HCT116 (cell line): ENCODE measurements at regions not wholly inside any gene's neighbourhood (a gene's known extent, or its start where the extent isn't known, plus 50 kb on each side); places are given as distances from the start of the nearest gene placed in this dataset.

Experiments
- ATAC-seq: fragments of 200-7000 bp; cut with Tn5 transposase; 2 replicates; pipeline ENCODE4 v1.9.1; 2020; ENCODE audit warnings: mild to moderate bottlenecking, moderate library complexity
- BruUV-seq: library from RNA; stranded (reverse); fragments of 400-500 nt; replicated peaks from 2 replicates; lab custom pipeline; 2021; lab: Mats Ljungman, UMichigan
- CTCF ChIA-PET: fragments of 300-600 bp; sonication (Branson Sonifier 250); formaldehyde crosslinking; loops from one replicate; lab custom pipeline; 2021; ENCODE audit warnings: antibody characterized with exemption; lab: Charles Lee
- POLR2A ChIA-PET: fragments of 300-600, 350-600 bp; sonication (Branson Sonifier 250); formaldehyde crosslinking; loops from one replicate; lab custom pipeline; 2021; ENCODE audit warnings: antibody characterized with exemption; lab: Charles Lee
- RAD21 ChIA-PET, 2 experiments: fragments of 300-600 bp; sonication (Branson Sonifier 250); formaldehyde crosslinking; loops; one replicate each; lab custom pipeline; 2023; ENCODE audit warnings: low total read pairs in 2 of 2; ENCODE audit not compliant: uncharacterized antibody in 2 of 2, unreplicated experiment in 2 of 2, low non-redundant PET in 1 of 2; lab: Charles Lee
- DNase-seq: peaks from one replicate; pipeline ENCODE4 v3.0.0-alpha.2; 2010; ENCODE audit warnings: low read depth, low spot score
- H2AFZ ChIP-seq: fragments of 200-600 bp; shearing (Covaris generic), sonication (generic); 2 replicates; pipeline ENCODE4 v1.6.1; 2017; ENCODE audit warnings: low read depth, mixed run types, mixed read lengths, antibody characterized with exemption, low read length; ENCODE audit not compliant: poor library complexity, severe bottlenecking
- H3K27ac ChIP-seq: 2 replicates; pipeline ENCODE4 v1.5.1; 2012; ENCODE audit warnings: low read depth, low read length
- H3K27me3 ChIP-seq: fragments of 200-600 bp; sonication (generic); 2 replicates; pipeline ENCODE4 v1.6.1; 2016; ENCODE audit warnings: mixed run types, low read length, mixed read lengths; ENCODE audit not compliant: insufficient read depth
- H3K36me3 ChIP-seq, 2 experiments: fragments of 200-500 bp in 1 of 2; fragments of 200-600 bp in 1 of 2; sonication (Bioruptor generic) in 1 of 2; sonication (generic) in 1 of 2; 2 replicates each; pipeline versions ENCODE4 v1.5.1 to v1.6.1; 2014 to 2016; ENCODE audit warnings: low read length in 2 of 2, inconsistent platforms in 1 of 2, mixed read lengths in 1 of 2, mixed run types in 1 of 2; ENCODE audit not compliant: insufficient read depth in 2 of 2, control insufficient read depth in 1 of 2
- H3K4me1 ChIP-seq, 2 experiments: fragments of 200-600 bp in 1 of 2; sonication (generic) in 1 of 2; 2 replicates each; pipeline versions ENCODE4 v1.5.1 to v1.6.1; 2012 to 2017; ENCODE audit warnings: low read length in 2 of 2, inconsistent platforms in 1 of 2, mild to moderate bottlenecking in 1 of 2, mixed read lengths in 1 of 2, mixed run types in 1 of 2, moderate library complexity in 1 of 2; ENCODE audit not compliant: insufficient read depth in 2 of 2, control insufficient read depth in 1 of 2
- H3K4me2 ChIP-seq: fragments of 200-600 bp; sonication (generic); 2 replicates; pipeline ENCODE4 v1.6.1; 2017; ENCODE audit warnings: mixed run types, low read length, mixed read lengths
- H3K4me3 ChIP-seq, 2 experiments: fragments of 200-600 bp in 1 of 2; sonication (generic) in 1 of 2; replicated peaks in 1 of 2; 2 replicates each; pipeline ENCODE4 v1.5.1; 2011 to 2016; ENCODE audit warnings: low read length in 2 of 2, control low read depth in 1 of 2, low read depth in 1 of 2, mild to moderate bottlenecking in 1 of 2, mixed read lengths in 1 of 2, mixed run types in 1 of 2
- H3K79me2 ChIP-seq: fragments of 200-600 bp; sonication (generic); 2 replicates; pipeline ENCODE4 v1.6.1; 2017; ENCODE audit warnings: mild to moderate bottlenecking, mixed run types, low read length, moderate library complexity, mixed read lengths; ENCODE audit not compliant: insufficient read depth
- H3K9ac ChIP-seq: fragments of 200-600 bp; sonication (generic); 2 replicates; pipeline ENCODE4 v1.6.1; 2016; ENCODE audit warnings: low read length, mixed read lengths
- H3K9me2 ChIP-seq: fragments of 200-600 bp; sonication (generic), shearing (Covaris generic); 2 replicates; pipeline ENCODE4 v1.6.1; 2017; ENCODE audit warnings: mixed run types, mild to moderate bottlenecking, moderate library complexity; ENCODE audit not compliant: insufficient read depth
- H3K9me3 ChIP-seq, 2 experiments: fragments of 200-500 bp in 1 of 2; fragments of 200-600 bp in 1 of 2; sonication (Bioruptor generic) in 1 of 2; sonication (generic) in 1 of 2; 2 replicates each; pipeline ENCODE4 v1.6.1; 2014 to 2017; ENCODE audit warnings: low read length in 2 of 2, mixed read lengths in 2 of 2, inconsistent platforms in 1 of 2, low read depth in 1 of 2, mild to moderate bottlenecking in 1 of 2, mixed run types in 1 of 2, moderate library complexity in 1 of 2; ENCODE audit not compliant: control insufficient read depth in 1 of 2, insufficient read depth in 1 of 2
- H4K20me1 ChIP-seq: fragments of 200-600 bp; sonication (generic), shearing (Covaris generic); 2 replicates; pipeline ENCODE4 v1.6.1; 2017; ENCODE audit warnings: mixed run types, mild to moderate bottlenecking, moderate library complexity; ENCODE audit not compliant: insufficient read depth
- ATF3 ChIP-seq: IDR thresholded peaks from 2 replicates; pipeline ENCODE4 v1.6.1; 2012
- CBX3 ChIP-seq: IDR thresholded peaks from 2 replicates; pipeline ENCODE4 v1.6.1; 2012; ENCODE audit warnings: low read depth
- CEBPB ChIP-seq: IDR thresholded peaks from 2 replicates; pipeline ENCODE4 v1.6.1; 2012; ENCODE audit warnings: low read depth
- ELF1 ChIP-seq: IDR thresholded peaks from 2 replicates; pipeline ENCODE4 v1.6.1; 2012; ENCODE audit warnings: low read depth, borderline replicate concordance
- FOSL1 ChIP-seq: IDR thresholded peaks from 2 replicates; pipeline ENCODE4 v1.6.1; 2012; ENCODE audit warnings: low read depth
- JUND ChIP-seq: IDR thresholded peaks from 2 replicates; pipeline ENCODE4 v1.6.1; 2012
- RAD21 ChIP-seq: IDR thresholded peaks from 2 replicates; pipeline ENCODE4 v1.6.1; 2012; ENCODE audit warnings: low read depth, mild to moderate bottlenecking
- SIN3A ChIP-seq: IDR thresholded peaks from 2 replicates; pipeline ENCODE4 v1.6.1; 2012; ENCODE audit warnings: low read depth
- TCF7L2 ChIP-seq: IDR thresholded peaks from 2 replicates; pipeline ENCODE4 v1.7.0; 2011; ENCODE audit warnings: borderline replicate concordance, inconsistent platforms; ENCODE audit not compliant: insufficient read depth, insufficient read length; ENCODE audit errors: extremely low read depth
- YY1 ChIP-seq: IDR thresholded peaks from 2 replicates; pipeline ENCODE4 v1.6.1; 2011; ENCODE audit warnings: low read length, low read depth, moderate library complexity, mild to moderate bottlenecking; ENCODE audit not compliant: insufficient replicate concordance; ENCODE audit errors: extremely low read depth
- intact Hi-C: fragments of 100-400 bp; cut with micrococcal nuclease; formaldehyde crosslinking; loops from 2 replicates; pipeline ENCODE4 v1.10.0; 2022
- TF ChIP-seq, protein P1 (sequence below): IDR thresholded peaks from 2 replicates; pipeline ENCODE4 v1.6.1; 2012
- TF ChIP-seq, protein P2 (sequence below), 3 experiments: fragments of 200-600 bp in 1 of 3; sonication (generic) in 1 of 3; IDR thresholded peaks in 2 of 3; conservative IDR thresholded peaks in 1 of 3; 2 replicates each; pipeline ENCODE4 v1.5.1; 2012 to 2017; ENCODE audit warnings: low read depth in 2 of 3, low read length in 2 of 3, antibody characterized with exemption in 1 of 3, borderline replicate concordance in 1 of 3, control low read depth in 1 of 3, mild to moderate bottlenecking in 1 of 3, mixed read lengths in 1 of 3, mixed run types in 1 of 3, moderate library complexity in 1 of 3; ENCODE audit not compliant: insufficient read depth in 1 of 3

DNA sequence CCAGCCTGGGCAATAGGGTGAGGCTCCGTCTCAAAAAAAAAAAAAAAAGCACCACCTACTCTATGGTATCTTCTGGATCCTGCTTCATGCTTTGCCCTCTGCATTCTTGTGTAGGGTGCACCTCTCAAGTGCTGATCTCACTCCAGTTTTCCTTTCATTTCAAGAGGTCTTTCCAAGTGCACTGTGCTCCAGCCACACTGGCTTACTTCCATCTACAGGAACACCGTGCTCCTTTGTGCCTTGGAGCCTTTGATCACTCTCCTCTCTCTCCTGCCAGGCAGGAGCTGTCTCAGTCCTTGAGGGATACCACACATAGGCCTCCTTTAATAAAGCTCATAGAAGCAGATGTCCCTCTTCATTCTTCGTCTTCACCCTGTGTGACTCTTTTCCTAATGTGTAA, 55.4 kb upstream of the GREM2 start:
- H3K36me3 ChIP-seq, result no peaks in the 10 kb centered on the region
- no peak overlapping the region for H3K4me2 ChIP-seq
- no TSS peak for BruUV-seq
- no peaks in the 10 kb centered on the region for H3K4me1 ChIP-seq
- no peak overlapping the region for H2AFZ ChIP-seq
- no peak overlapping the region for H3K4me3 ChIP-seq
- no peaks in the 10 kb centered on the region for H3K79me2 ChIP-seq
- H4K20me1 ChIP-seq, result no peaks in the 10 kb centered on the region
- no peaks in the 10 kb centered on the region for H3K9me2 ChIP-seq
- POLR2A ChIA-PET, result no interaction called here
- DNase-seq (no peak), ATAC-seq (no peak)
- no peak overlapping the region for H3K9ac ChIP-seq
- peaks cover 0 to 15% of the 10 kb centered on the region in 2 experiments; a peak in 2 of 4 replicates for H3K9me3 ChIP-seq
- intact Hi-C loops, result no loop called here
- TF ChIP-seq YY1, result no peak
- no peak for TF ChIP-seq TCF7L2
- no peak for TF ChIP-seq ELF1
- TF ChIP-seq, protein P1, sequence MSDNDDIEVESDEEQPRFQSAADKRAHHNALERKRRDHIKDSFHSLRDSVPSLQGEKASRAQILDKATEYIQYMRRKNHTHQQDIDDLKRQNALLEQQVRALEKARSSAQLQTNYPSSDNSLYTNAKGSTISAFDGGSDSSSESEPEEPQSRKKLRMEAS, result no peak
- no peak for TF ChIP-seq CBX3
- TF ChIP-seq, protein P2, sequence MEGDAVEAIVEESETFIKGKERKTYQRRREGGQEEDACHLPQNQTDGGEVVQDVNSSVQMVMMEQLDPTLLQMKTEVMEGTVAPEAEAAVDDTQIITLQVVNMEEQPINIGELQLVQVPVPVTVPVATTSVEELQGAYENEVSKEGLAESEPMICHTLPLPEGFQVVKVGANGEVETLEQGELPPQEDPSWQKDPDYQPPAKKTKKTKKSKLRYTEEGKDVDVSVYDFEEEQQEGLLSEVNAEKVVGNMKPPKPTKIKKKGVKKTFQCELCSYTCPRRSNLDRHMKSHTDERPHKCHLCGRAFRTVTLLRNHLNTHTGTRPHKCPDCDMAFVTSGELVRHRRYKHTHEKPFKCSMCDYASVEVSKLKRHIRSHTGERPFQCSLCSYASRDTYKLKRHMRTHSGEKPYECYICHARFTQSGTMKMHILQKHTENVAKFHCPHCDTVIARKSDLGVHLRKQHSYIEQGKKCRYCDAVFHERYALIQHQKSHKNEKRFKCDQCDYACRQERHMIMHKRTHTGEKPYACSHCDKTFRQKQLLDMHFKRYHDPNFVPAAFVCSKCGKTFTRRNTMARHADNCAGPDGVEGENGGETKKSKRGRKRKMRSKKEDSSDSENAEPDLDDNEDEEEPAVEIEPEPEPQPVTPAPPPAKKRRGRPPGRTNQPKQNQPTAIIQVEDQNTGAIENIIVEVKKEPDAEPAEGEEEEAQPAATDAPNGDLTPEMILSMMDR (IDR thresholded peaks at IDR 0.05 in 2 of 3, conservative IDR thresholded peaks at IDR 0.05 in 1 of 3; ENCODE audit: borderline replicate concordance in 1 of 3, insufficient read depth in 1 of 3, low read depth in 2 of 3, low read length in 2 of 3), result no peak
- TF ChIP-seq RAD21, result no peak
- no peak for TF ChIP-seq SIN3A
- TF ChIP-seq JUND, result no peak
- TF ChIP-seq FOSL1, result no peak
- TF ChIP-seq ATF3, result no peak
- no peak for TF ChIP-seq CEBPB
- RAD21 ChIA-PET, result no interaction called here
- H3K27me3 ChIP-seq, result no peaks in the 10 kb centered on the region
- H3K27ac ChIP-seq, result no peak overlapping the region
- CTCF ChIA-PET, result no interaction called here
